Keratinocyte (primary cell): ENCODE measurements at regions not wholly inside any gene's neighbourhood (a gene's known extent, or its start where the extent isn't known, plus 50 kb on each side); places are given as distances from the start of the nearest gene placed in this dataset.

Experiments
- EZH2 ChIP-seq: IDR thresholded peaks from one replicate; pipeline ENCODE4 v1.6.1; 2012; ENCODE audit warnings: inconsistent platforms, mild to moderate bottlenecking, low read length, moderate library complexity
- TF ChIP-seq, protein P1 (sequence below), 3 experiments: IDR thresholded peaks in 1 of 3; conservative IDR thresholded peaks in 1 of 3; optimal IDR thresholded peaks in 1 of 3; 2 replicates in 2 of 3; 3 replicates in 1 of 3; pipeline versions ENCODE3 to v1.5.1; 2011; ENCODE audit warnings: low read length in 3 of 3, mild to moderate bottlenecking in 3 of 3, moderate library complexity in 2 of 3, control low read depth in 1 of 3, inconsistent platforms in 1 of 3; ENCODE audit not compliant: insufficient read depth in 2 of 3; ENCODE audit errors: extremely low read depth in 1 of 3

DNA sequence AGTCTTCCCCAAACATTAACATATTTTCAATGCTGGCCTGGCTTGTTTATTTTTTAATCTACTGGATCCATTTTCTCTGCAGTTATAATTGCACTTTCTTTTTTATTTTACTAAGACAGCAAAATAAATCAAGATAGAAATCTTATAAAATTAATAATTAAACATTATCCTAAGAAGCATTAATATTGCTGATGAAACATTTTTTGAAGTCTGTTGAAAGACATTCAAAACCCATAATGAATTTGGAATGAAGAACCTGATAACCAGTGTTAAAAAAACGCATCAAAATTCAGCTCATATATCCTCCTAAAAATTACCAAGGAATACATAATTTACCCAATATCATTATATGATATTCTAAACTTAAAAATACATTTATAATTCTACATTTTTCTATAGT, 675.7 kb upstream of the PRMT6 start:
- TF ChIP-seq, protein P1, sequence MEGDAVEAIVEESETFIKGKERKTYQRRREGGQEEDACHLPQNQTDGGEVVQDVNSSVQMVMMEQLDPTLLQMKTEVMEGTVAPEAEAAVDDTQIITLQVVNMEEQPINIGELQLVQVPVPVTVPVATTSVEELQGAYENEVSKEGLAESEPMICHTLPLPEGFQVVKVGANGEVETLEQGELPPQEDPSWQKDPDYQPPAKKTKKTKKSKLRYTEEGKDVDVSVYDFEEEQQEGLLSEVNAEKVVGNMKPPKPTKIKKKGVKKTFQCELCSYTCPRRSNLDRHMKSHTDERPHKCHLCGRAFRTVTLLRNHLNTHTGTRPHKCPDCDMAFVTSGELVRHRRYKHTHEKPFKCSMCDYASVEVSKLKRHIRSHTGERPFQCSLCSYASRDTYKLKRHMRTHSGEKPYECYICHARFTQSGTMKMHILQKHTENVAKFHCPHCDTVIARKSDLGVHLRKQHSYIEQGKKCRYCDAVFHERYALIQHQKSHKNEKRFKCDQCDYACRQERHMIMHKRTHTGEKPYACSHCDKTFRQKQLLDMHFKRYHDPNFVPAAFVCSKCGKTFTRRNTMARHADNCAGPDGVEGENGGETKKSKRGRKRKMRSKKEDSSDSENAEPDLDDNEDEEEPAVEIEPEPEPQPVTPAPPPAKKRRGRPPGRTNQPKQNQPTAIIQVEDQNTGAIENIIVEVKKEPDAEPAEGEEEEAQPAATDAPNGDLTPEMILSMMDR (optimal IDR thresholded peaks at IDR 0.05 in 1 of 3, IDR thresholded peaks at IDR 0.05 in 1 of 3, conservative IDR thresholded peaks at IDR 0.05 in 1 of 3; ENCODE audit: extremely low read depth in 1 of 3, insufficient read depth in 2 of 3, low read length in 3 of 3), result no peak
- no peak for TF ChIP-seq EZH2
